ENCODE measurements at regions not wholly inside any gene's neighbourhood (a gene's known extent, or its start where the extent isn't known, plus 50 kb on each side); places are given as distances from the start of the nearest gene placed in this dataset.

DNA sequence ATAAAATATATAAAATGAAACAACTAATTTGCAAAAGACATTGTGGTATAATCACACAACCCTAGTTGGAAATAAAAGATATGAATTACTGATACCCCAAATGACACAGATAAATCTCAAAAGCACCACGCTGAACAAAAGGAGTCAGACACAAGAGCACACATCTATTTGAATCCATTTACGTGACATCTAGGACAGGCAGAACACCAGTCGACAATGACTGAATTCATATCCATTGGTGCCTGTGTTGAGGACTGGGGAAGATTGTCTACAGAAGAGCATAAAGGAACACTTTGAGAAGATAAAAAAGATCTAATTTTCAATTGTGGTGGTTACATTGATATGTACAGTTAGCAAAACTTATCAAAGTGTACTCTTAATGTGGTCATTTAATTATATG, 874.1 kb downstream of the LTN1 start:
- TF ChIP-seq CTCF (IDR thresholded peaks at IDR 0.05; ENCODE audit: borderline replicate concordance, extremely low read depth, low read length, poor library complexity, severe bottlenecking) (no peak), EZH2 (IDR thresholded peaks at IDR 0.05; ENCODE audit: borderline replicate concordance, low read depth, low read length, severe bottlenecking) (no peak)
